PC-3 (cell line): ENCODE measurements at regions not wholly inside any gene's neighbourhood (a gene's known extent, or its start where the extent isn't known, plus 50 kb on each side); places are given as distances from the start of the nearest gene placed in this dataset.

ENCODE experiments used
- ATAC-seq: fragments of 200-7000 bp; cut with Tn5 transposase; 2 replicates; pipeline ENCODE4 v1.9.1; 2020; ENCODE audit warnings: mild to moderate bottlenecking, moderate library complexity
- BruUV-seq: library from RNA; stranded (reverse); fragments of 400-500 nt; replicated peaks from 2 replicates; lab custom pipeline; 2021; lab: Mats Ljungman, UMichigan
- CTCF ChIA-PET: fragments of 300-600 bp; sonication (Branson Sonifier 250); formaldehyde crosslinking; loops from one replicate; lab custom pipeline; 2022; ENCODE audit warnings: antibody characterized with exemption; lab: Charles Lee
- POLR2A ChIA-PET: fragments of 300-600 bp; sonication (Branson Sonifier 250); formaldehyde crosslinking; loops from one replicate; lab custom pipeline; 2022; ENCODE audit warnings: antibody characterized with exemption; ENCODE audit not compliant: unreplicated experiment; lab: Charles Lee
- DNase-seq: peaks from one replicate; pipeline ENCODE4 v3.0.0-alpha.2; 2015
- H2AFZ ChIP-seq: fragments of 300-600 bp; sonication (generic); 2 replicates; pipeline ENCODE4 v1.6.0; 2016; ENCODE audit warnings: antibody characterized with exemption, low read length
- H3F3A ChIP-seq: fragments of 300-600 bp; sonication (generic); one replicate; pipeline ENCODE4 v1.6.0; 2017; ENCODE audit warnings: antibody characterized with exemption, low read length, control low read depth, mild to moderate bottlenecking; ENCODE audit not compliant: unreplicated experiment
- H3K27ac ChIP-seq: fragments of 300-600 bp; sonication (generic); 2 replicates; pipeline ENCODE4 v1.5.1; 2016; ENCODE audit warnings: mild to moderate bottlenecking, low read length
- H3K27me3 ChIP-seq: fragments of 300-600 bp; sonication (generic); 2 replicates; pipeline ENCODE4 v1.6.1; 2016; ENCODE audit warnings: low read length, mixed read lengths
- H3K36me3 ChIP-seq: fragments of 300-600 bp; sonication (generic); 2 replicates; pipeline ENCODE4 v1.6.1; 2016; ENCODE audit warnings: low read depth, mixed run types, low read length, mixed read lengths
- H3K4me1 ChIP-seq: fragments of 300-600 bp; sonication (generic); 2 replicates; pipeline ENCODE4 v1.5.1; 2016; ENCODE audit warnings: low read length; ENCODE audit not compliant: insufficient read depth
- H3K4me2 ChIP-seq: fragments of 300-600 bp; sonication (generic); 2 replicates; pipeline ENCODE4 v1.6.0; 2016; ENCODE audit warnings: low read length
- H3K4me3 ChIP-seq: fragments of 300-600 bp; sonication (generic); 2 replicates; pipeline ENCODE4 v1.5.1; 2016; ENCODE audit warnings: mild to moderate bottlenecking, low read length, mixed read lengths
- H3K79me2 ChIP-seq: fragments of 300-600 bp; sonication (generic); 2 replicates; pipeline ENCODE4 v1.6.1; 2017; ENCODE audit warnings: low read length, mixed read lengths
- H3K9ac ChIP-seq: fragments of 300-600 bp; sonication (generic); 2 replicates; pipeline ENCODE4 v1.6.0; 2016; ENCODE audit warnings: mild to moderate bottlenecking, low read length
- H3K9me2 ChIP-seq: fragments of 300-600 bp; sonication (generic); replicated peaks from 2 replicates; pipeline ENCODE4 v1.6.1; 2016; ENCODE audit warnings: mixed run types, low read length, mixed read lengths
- H3K9me3 ChIP-seq: fragments of 300-600 bp; sonication (generic); 2 replicates; pipeline ENCODE4 v1.6.1; 2016; ENCODE audit warnings: low read length, mixed read lengths
- H4K20me1 ChIP-seq: fragments of 300-600 bp; sonication (generic); 2 replicates; pipeline ENCODE4 v1.6.1; 2016; ENCODE audit warnings: low read length, mixed read lengths
- EZH2 ChIP-seq: fragments of 300-600 bp; sonication (generic); IDR thresholded peaks from one replicate; pipeline ENCODE4 v1.6.1; 2017; ENCODE audit warnings: antibody characterized with exemption, mild to moderate bottlenecking, low read length; ENCODE audit not compliant: unreplicated experiment
- EZH2phosphoT487 ChIP-seq: fragments of 300-600 bp; sonication (generic); IDR thresholded peaks from 2 replicates; pipeline ENCODE4 v1.6.1; 2018; ENCODE audit warnings: mild to moderate bottlenecking, antibody characterized with exemption, low read length, borderline replicate concordance
- intact Hi-C: fragments of 100-400 bp; cut with micrococcal nuclease; formaldehyde crosslinking; loops from 2 replicates; pipeline ENCODE4 v1.9.0; 2023
- TF ChIP-seq, protein P1 (sequence below): fragments of 300-600 bp; sonication (generic); conservative IDR thresholded peaks from 2 replicates; pipeline ENCODE4 v1.5.1; 2017; ENCODE audit warnings: antibody characterized with exemption, low read depth, mild to moderate bottlenecking, low read length

DNA sequence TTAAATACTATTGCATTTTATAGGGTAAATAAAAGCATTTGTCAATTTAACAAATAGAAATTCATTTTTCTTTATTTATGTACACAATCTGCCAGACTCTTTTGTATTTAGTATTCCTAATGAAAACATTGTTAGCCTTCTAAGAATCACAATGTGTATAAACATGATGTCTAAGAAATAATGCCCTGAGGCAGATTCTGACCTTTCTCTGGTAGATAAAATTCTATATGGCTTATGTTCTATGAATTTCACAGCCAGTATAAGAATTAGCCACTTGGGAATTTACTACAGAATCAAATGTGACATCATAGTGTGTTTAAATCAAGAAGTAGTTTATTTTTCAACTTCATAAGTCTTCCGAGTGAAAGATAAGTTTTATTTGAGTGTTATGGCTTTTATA is 457.4 kb downstream of the ZIC1 start:
- ATAC-seq (no peak), DNase-seq (no peak)
- no peaks in the 10 kb centered on the region for H3K9me2 ChIP-seq
- H3K4me3 ChIP-seq, result no peak overlapping the region
- CTCF ChIA-PET, result no interaction called here
- H3K9me3 ChIP-seq, result peaks cover 52% of the 10 kb centered on the region
- H2AFZ ChIP-seq, result no peak overlapping the region
- no peaks in the 10 kb centered on the region for H3K4me1 ChIP-seq
- no peaks in the 10 kb centered on the region for H4K20me1 ChIP-seq
- H3K79me2 ChIP-seq, result no peaks in the 10 kb centered on the region
- POLR2A ChIA-PET, result no interaction called here
- no TSS peak for BruUV-seq
- no peaks in the 10 kb centered on the region for H3K36me3 ChIP-seq
- intact Hi-C loops, result no loop called here
- TF ChIP-seq EZH2 (no peak), EZH2phosphoT487 (no peak)
- TF ChIP-seq, protein P1, sequence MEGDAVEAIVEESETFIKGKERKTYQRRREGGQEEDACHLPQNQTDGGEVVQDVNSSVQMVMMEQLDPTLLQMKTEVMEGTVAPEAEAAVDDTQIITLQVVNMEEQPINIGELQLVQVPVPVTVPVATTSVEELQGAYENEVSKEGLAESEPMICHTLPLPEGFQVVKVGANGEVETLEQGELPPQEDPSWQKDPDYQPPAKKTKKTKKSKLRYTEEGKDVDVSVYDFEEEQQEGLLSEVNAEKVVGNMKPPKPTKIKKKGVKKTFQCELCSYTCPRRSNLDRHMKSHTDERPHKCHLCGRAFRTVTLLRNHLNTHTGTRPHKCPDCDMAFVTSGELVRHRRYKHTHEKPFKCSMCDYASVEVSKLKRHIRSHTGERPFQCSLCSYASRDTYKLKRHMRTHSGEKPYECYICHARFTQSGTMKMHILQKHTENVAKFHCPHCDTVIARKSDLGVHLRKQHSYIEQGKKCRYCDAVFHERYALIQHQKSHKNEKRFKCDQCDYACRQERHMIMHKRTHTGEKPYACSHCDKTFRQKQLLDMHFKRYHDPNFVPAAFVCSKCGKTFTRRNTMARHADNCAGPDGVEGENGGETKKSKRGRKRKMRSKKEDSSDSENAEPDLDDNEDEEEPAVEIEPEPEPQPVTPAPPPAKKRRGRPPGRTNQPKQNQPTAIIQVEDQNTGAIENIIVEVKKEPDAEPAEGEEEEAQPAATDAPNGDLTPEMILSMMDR, result no peak
- H3K27me3 ChIP-seq, result no peaks in the 10 kb centered on the region
- no peak overlapping the region for H3K9ac ChIP-seq
- H3K27ac ChIP-seq, result no peak overlapping the region
- H3K4me2 ChIP-seq, result no peak overlapping the region
- no peaks in the 10 kb centered on the region for H3F3A ChIP-seq

DNA sequence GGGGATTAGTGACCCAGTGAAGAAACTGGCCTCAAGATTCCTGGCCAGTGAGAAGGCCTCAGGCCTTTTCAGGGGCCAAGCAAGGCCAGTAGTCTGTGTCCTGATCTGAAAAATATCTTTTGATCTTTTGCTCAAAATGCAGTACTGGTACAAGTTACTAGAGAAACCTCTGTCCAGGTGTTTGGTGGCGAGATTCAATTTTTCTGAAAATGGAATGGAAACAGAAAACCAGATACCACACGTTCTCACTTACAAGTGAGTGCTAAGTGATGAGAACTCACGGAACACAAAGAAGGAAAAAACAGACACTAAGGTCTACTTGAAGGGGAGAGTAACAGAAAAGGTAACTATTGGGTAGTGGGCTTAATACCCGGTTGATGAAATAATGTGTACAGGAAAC is 463.4 kb downstream of the ZIC1 start:
- no TSS peak for BruUV-seq
- Histone ChIP-seq H3K9ac (no peak overlapping the region), H3K79me2 (no peaks in the 10 kb centered on the region), H3K9me2 (no peaks in the 10 kb centered on the region), H3F3A (no peaks in the 10 kb centered on the region), H3K9me3 (0 out of 2 replicates have a peak, but pooled peaks cover 11% of the 10 kb centered on the region), H3K27ac (no peak overlapping the region), H2AFZ (no peak overlapping the region), H3K27me3 (no peaks in the 10 kb centered on the region), H3K4me2 (no peak overlapping the region), H3K4me3 (no peak overlapping the region), H3K36me3 (no peaks in the 10 kb centered on the region), H3K4me1 (no peaks in the 10 kb centered on the region), H4K20me1 (no peaks in the 10 kb centered on the region)
- CTCF ChIA-PET, result no interaction called here
- POLR2A ChIA-PET, result no interaction called here
- intact Hi-C loops, result no loop called here
- TF ChIP-seq, protein P1, result no peak
- TF ChIP-seq EZH2phosphoT487 (no peak), EZH2 (no peak)
- DNase-seq, result no peak
- ATAC-seq, result no peak

DNA sequence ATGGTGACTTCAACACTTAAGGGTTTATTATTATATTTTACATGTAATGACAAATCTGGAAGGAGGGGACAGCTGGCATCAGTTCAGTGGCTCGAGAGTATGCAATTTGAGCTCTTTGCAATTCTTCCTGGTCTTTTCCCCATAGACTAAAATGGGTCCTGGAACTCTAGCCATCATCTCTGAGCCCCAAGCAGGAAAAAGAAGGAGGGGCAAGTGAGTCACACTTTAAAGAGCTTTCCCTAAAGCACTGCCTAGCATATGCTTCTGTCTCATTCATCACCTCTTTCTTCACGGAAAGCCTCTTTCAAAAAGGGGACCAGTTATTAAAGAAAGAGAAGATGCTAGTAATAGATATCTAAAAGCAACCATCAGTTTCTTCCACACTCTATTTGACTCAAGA is 466.3 kb downstream of the ZIC1 start:
- Histone ChIP-seq H3F3A (no peaks in the 10 kb centered on the region), H3K9me2 (no peaks in the 10 kb centered on the region), H3K27me3 (no peaks in the 10 kb centered on the region), H3K9me3 (no peaks in the 10 kb centered on the region), H4K20me1 (no peaks in the 10 kb centered on the region), H3K4me1 (no peaks in the 10 kb centered on the region), H2AFZ (no peak overlapping the region), H3K9ac (no peak overlapping the region), H3K4me3 (no peak overlapping the region), H3K79me2 (no peaks in the 10 kb centered on the region), H3K27ac (no peak overlapping the region), H3K4me2 (no peak overlapping the region), H3K36me3 (no peaks in the 10 kb centered on the region)
- ChIA-PET CTCF (no interaction called here), POLR2A (no interaction called here)
- DNase-seq (no peak), ATAC-seq (no peak)
- no peak for TF ChIP-seq EZH2
- no peak for TF ChIP-seq EZH2phosphoT487
- TF ChIP-seq, protein P1, result no peak
- BruUV-seq, result no TSS peak
- intact Hi-C loops, result no loop called here
